ENCODE measurements at regions not wholly inside any gene's neighbourhood (a gene's known extent, or its start where the extent isn't known, plus 50 kb on each side); places are given as distances from the start of the nearest gene placed in this dataset.

- no peak for TF ChIP-seq CTCF (IDR thresholded peaks at IDR 0.05)
- Histone ChIP-seq H3K79me2 (ENCODE audit: insufficient read depth, low read length) (no peaks in the 10 kb centered on the region), H3K9me3 (replicated peaks in 1 of 2; ENCODE audit: control insufficient read depth in 1 of 2, insufficient read depth in 1 of 2, low read length in 2 of 2) (peaks cover 0 to 3% of the 10 kb centered on the region in 2 donors), H3K27ac (ENCODE audit: low read depth in 1 of 2, low read length in 2 of 2) (no peak overlapping the region), H3K4me3 (replicated peaks in 1 of 3; ENCODE audit: low read depth in 2 of 3, low read length in 3 of 3) (no peak overlapping the region), H3K36me3 (replicated peaks in 1 of 2; ENCODE audit: control insufficient read depth in 1 of 2, insufficient read depth in 2 of 2, low read length in 2 of 2) (no peaks in the 10 kb centered on the region), H2AFZ (ENCODE audit: insufficient read depth, low read depth, low read length, poor library complexity, severe bottlenecking) (no peak overlapping the region), H3K4me2 (replicated peaks; ENCODE audit: extremely low read depth, low read length, poor library complexity, severe bottlenecking) (no peak overlapping the region), H3K9ac (ENCODE audit: insufficient read depth, low read length, poor library complexity, severe bottlenecking) (no peak overlapping the region), H4K20me1 (ENCODE audit: insufficient read depth, low read length) (no peaks in the 10 kb centered on the region), H3K4me1 (ENCODE audit: control insufficient read depth in 1 of 2, insufficient read depth in 2 of 2, low read length in 2 of 2) (no peaks in the 10 kb centered on the region), H3K27me3 (ENCODE audit: control insufficient read depth in 2 of 2, insufficient read depth in 2 of 2, low read length in 2 of 2) (no peaks in the 10 kb centered on the region)
- H3K27ac Mint-ChIP-seq = no peak overlapping the region
- intact Hi-C loops (cut with micrococcal nuclease) = no loop called here
- no peak overlapping the region for H3K4me3 Mint-ChIP-seq
- peaks cover 0 to 9% (median 6%) of the 10 kb centered on the region in 7 donors for H3K9me3 Mint-ChIP-seq
- no peaks in the 10 kb centered on the region for H3K36me3 Mint-ChIP-seq
- no CpG with 5 or more reads among the region's 2 CpGs for WGBS (ENCODE audit: insufficient coverage)
- H3K4me1 Mint-ChIP-seq = no peaks in the 10 kb centered on the region
- no peak for DNase-seq
- H3K27me3 Mint-ChIP-seq (ENCODE audit: low read depth in 3 of 3) = peaks cover 0 to 2% (median 2%) of the 10 kb centered on the region in 3 donors
Measured at GRCh38 chr9:85129514-85129913, 460.0 kb downstream of the NTRK2 start.

GRCh38 chr9:85118990-85119755 is 449.6 kb downstream of the NTRK2 start:
- no peak overlapping the region for H3K4me3 Mint-ChIP-seq
- H3K9me3 Mint-ChIP-seq = peaks cover 0 to 3% (median 0%) of the 10 kb centered on the region in 7 donors
- intact Hi-C loops (cut with micrococcal nuclease) = no loop called here

More at GRCh38 chr9:85118990-85119755, 449.6 kb downstream of the NTRK2 start:
- Histone ChIP-seq H3K27me3 (ENCODE audit: control insufficient read depth in 2 of 2, insufficient read depth in 2 of 2, low read length in 2 of 2) (no peaks in the 10 kb centered on the region), H3K79me2 (ENCODE audit: insufficient read depth, low read length) (no peaks in the 10 kb centered on the region), H2AFZ (ENCODE audit: insufficient read depth, low read depth, low read length, poor library complexity, severe bottlenecking) (no peak overlapping the region), H3K9ac (ENCODE audit: insufficient read depth, low read length, poor library complexity, severe bottlenecking) (no peak overlapping the region), H3K4me2 (replicated peaks; ENCODE audit: extremely low read depth, low read length, poor library complexity, severe bottlenecking) (no peak overlapping the region), H3K27ac (ENCODE audit: low read depth in 1 of 2, low read length in 2 of 2) (no peak overlapping the region), H4K20me1 (ENCODE audit: insufficient read depth, low read length) (no peaks in the 10 kb centered on the region), H3K9me3 (replicated peaks in 1 of 2; ENCODE audit: control insufficient read depth in 1 of 2, insufficient read depth in 1 of 2, low read length in 2 of 2) (no peaks in the 10 kb centered on the region), H3K4me3 (replicated peaks in 1 of 3; ENCODE audit: low read depth in 2 of 3, low read length in 3 of 3) (no peak overlapping the region), H3K36me3 (replicated peaks in 1 of 2; ENCODE audit: control insufficient read depth in 1 of 2, insufficient read depth in 2 of 2, low read length in 2 of 2) (no peaks in the 10 kb centered on the region), H3K4me1 (ENCODE audit: control insufficient read depth in 1 of 2, insufficient read depth in 2 of 2, low read length in 2 of 2) (no peaks in the 10 kb centered on the region)
- WGBS (ENCODE audit: insufficient coverage) = no CpG with 5 or more reads among the region's 1 CpG
- Mint-ChIP-seq H3K27me3 (ENCODE audit: low read depth in 3 of 3) (no peaks in the 10 kb centered on the region), H3K4me1 (no peaks in the 10 kb centered on the region), H3K27ac (no peak overlapping the region), H3K36me3 (no peaks in the 10 kb centered on the region)
- no peak for DNase-seq
- no peak for TF ChIP-seq CTCF (IDR thresholded peaks at IDR 0.05)

All from CD14-positive monocyte (primary cell).